ENCODE measurements at regions not wholly inside any gene's neighbourhood (a gene's known extent, or its start where the extent isn't known, plus 50 kb on each side); places are given as distances from the start of the nearest gene placed in this dataset.

GRCh38 chr10:46217752-46218453 is 68.9 kb upstream of the ANTXRL start:
- no peak for TF ChIP-seq POLR2A (IDR thresholded peaks at IDR 0.05; ENCODE audit: low read depth, low read length)
- TF ChIP-seq TAF1 (IDR thresholded peaks at IDR 0.05; ENCODE audit: low read depth, low read length): no peak
- TF ChIP-seq POLR2AphosphoS5 (IDR thresholded peaks at IDR 0.05; ENCODE audit: low read depth, low read length): no peak
- no peak for TF ChIP-seq POU2F2 (IDR thresholded peaks at IDR 0.05; ENCODE audit: low read depth, low read length)
- TF ChIP-seq SPI1 (IDR thresholded peaks at IDR 0.05; ENCODE audit: low read depth, low read length): no peak

All from GM12891 (cell line).